Ishikawa (cell line): ENCODE measurements at regions not wholly inside any gene's neighbourhood (a gene's known extent, or its start where the extent isn't known, plus 50 kb on each side); places are given as distances from the start of the nearest gene placed in this dataset.

Experiments used
- CEBPB ChIP-seq: IDR thresholded peaks from 2 replicates; pipeline ENCODE4 v1.6.1; 2012
- CREB1 ChIP-seq: IDR thresholded peaks from 2 replicates; pipeline ENCODE4 v1.6.1; 2012; ENCODE audit warnings: low read depth
- EGR1 ChIP-seq: IDR thresholded peaks from 2 replicates; pipeline ENCODE4 v1.6.1; 2012
- EP300 ChIP-seq: IDR thresholded peaks from 2 replicates; pipeline ENCODE4 v1.6.1; 2012; ENCODE audit warnings: borderline replicate concordance
- FOXM1 ChIP-seq: IDR thresholded peaks from 2 replicates; pipeline ENCODE4 v1.6.1; 2012; ENCODE audit warnings: low read depth, borderline replicate concordance
- MAX ChIP-seq: IDR thresholded peaks from 2 replicates; pipeline ENCODE4 v1.6.1; 2012
- NFIC ChIP-seq: IDR thresholded peaks from 2 replicates; pipeline ENCODE4 v1.6.1; 2012
- RAD21 ChIP-seq: IDR thresholded peaks from 2 replicates; pipeline ENCODE4 v1.6.1; 2012; ENCODE audit warnings: low read depth
- REST ChIP-seq: IDR thresholded peaks from 2 replicates; pipeline ENCODE4 v1.6.1; 2012; ENCODE audit warnings: low read depth, mild to moderate bottlenecking
- TAF1 ChIP-seq: IDR thresholded peaks from 2 replicates; pipeline ENCODE4 v1.6.1; 2012; ENCODE audit warnings: low read depth, mild to moderate bottlenecking
- TCF12 ChIP-seq: IDR thresholded peaks from 2 replicates; pipeline ENCODE4 v1.6.1; 2012; ENCODE audit warnings: low read depth
- TEAD4 ChIP-seq: IDR thresholded peaks from 2 replicates; pipeline ENCODE4 v1.6.1; 2012
- USF1 ChIP-seq: IDR thresholded peaks from 2 replicates; pipeline ENCODE4 v1.6.1; 2012
- YY1 ChIP-seq: IDR thresholded peaks from 2 replicates; pipeline ENCODE4 v1.6.1; 2012; ENCODE audit warnings: low read depth
- ZBTB7A ChIP-seq: IDR thresholded peaks from 2 replicates; pipeline ENCODE4 v1.6.1; 2012; ENCODE audit warnings: low read depth

GRCh38 chr17:51430591-51430990 is 170.2 kb downstream of the UTP18 start:
- TF ChIP-seq FOXM1 (no peak), REST (no peak)

- TF ChIP-seq TEAD4: no peak
- no peak for TF ChIP-seq TAF1
- TF ChIP-seq EP300: no peak
- no peak for TF ChIP-seq CEBPB
These were observed 174.3 kb downstream of the UTP18 start for GRCh38 chr17:51434434-51435170.

- TF ChIP-seq REST (no peak), EGR1 (no peak), ZBTB7A (no peak), CREB1 (no peak), EP300 (no peak), TEAD4 (no peak), YY1 (no peak), USF1 (no peak), TAF1 (no peak), RAD21 (no peak), CEBPB (no peak)
These were observed 174.8 kb downstream of the UTP18 start for GRCh38 chr17:51435171-51435552.

GRCh38 chr17:51435641-51436091 is 175.3 kb downstream of the UTP18 start:
- TF ChIP-seq REST (no peak), RAD21 (peak; percentile 39; the same call in 1 of the 2 replicates)

- TF ChIP-seq NFIC (no peak), CEBPB (no peak), EGR1 (no peak), EP300 (no peak), RAD21 (no peak), TEAD4 (no peak), TCF12 (no peak), ZBTB7A (no peak), REST (no peak), USF1 (no peak), CREB1 (no peak), FOXM1 (no peak), MAX (no peak), TAF1 (no peak), YY1 (no peak)
These were observed 179.3 kb downstream of the UTP18 start for GRCh38 chr17:51439395-51440229.
